Neuronal stem cell (in vitro differentiated cells): ENCODE measurements at regions not wholly inside any gene's neighbourhood (a gene's known extent, or its start where the extent isn't known, plus 50 kb on each side); places are given as distances from the start of the nearest gene placed in this dataset.

Source experiments
- DNase-seq: peaks from one replicate; pipeline ENCODE4 v3.0.0-alpha.2; 2013; ENCODE audit warnings: low spot score
- H2AFZ ChIP-seq: one replicate; pipeline ENCODE4 v1.6.1; 2013; ENCODE audit warnings: mild to moderate bottlenecking, low read length, inconsistent platforms
- H2AK5ac ChIP-seq: 2 replicates; pipeline ENCODE4 v1.6.1; 2013; ENCODE audit warnings: low read depth, mild to moderate bottlenecking, inconsistent platforms, low read length, moderate library complexity, mixed read lengths
- H2BK120ac ChIP-seq: 2 replicates; pipeline ENCODE4 v1.6.1; 2013; ENCODE audit warnings: low read depth, mild to moderate bottlenecking, inconsistent platforms, low read length, moderate library complexity, mixed read lengths
- H2BK12ac ChIP-seq: one replicate; pipeline ENCODE4 v1.6.1; 2013; ENCODE audit warnings: low read length, inconsistent platforms
- H2BK15ac ChIP-seq: 2 replicates; pipeline ENCODE4 v1.6.1; 2013; ENCODE audit warnings: mild to moderate bottlenecking, low read length, inconsistent platforms, mixed read lengths
- H2BK5ac ChIP-seq: one replicate; pipeline ENCODE4 v1.6.1; 2013; ENCODE audit warnings: inconsistent platforms, mild to moderate bottlenecking, low read length, moderate library complexity
- H3K14ac ChIP-seq: one replicate; pipeline ENCODE4 v1.6.1; 2013; ENCODE audit warnings: low read length, inconsistent platforms
- H3K18ac ChIP-seq: 2 replicates; pipeline ENCODE4 v1.6.1; 2013; ENCODE audit warnings: low read length, inconsistent platforms
- H3K23ac ChIP-seq: 2 replicates; pipeline ENCODE4 v1.6.1; 2013; ENCODE audit warnings: low read depth, mild to moderate bottlenecking, mixed read lengths, low read length, inconsistent platforms; ENCODE audit not compliant: poor library complexity
- H3K27ac ChIP-seq: replicated peaks from 3 replicates; pipeline ENCODE4 v1.5.1; 2013; ENCODE audit warnings: low read length, inconsistent platforms
- H3K27me3 ChIP-seq, 3 experiments: 2 replicates each; pipeline ENCODE4 v1.6.1; 2013; ENCODE audit warnings: low read length in 3 of 3, mild to moderate bottlenecking in 2 of 3, inconsistent platforms in 1 of 3, low read depth in 1 of 3, mixed read lengths in 1 of 3, moderate library complexity in 1 of 3; ENCODE audit not compliant: control insufficient read depth in 3 of 3, insufficient read depth in 3 of 3
- H3K36me3 ChIP-seq, 2 donors: replicated peaks in 1 of 2; 2 replicates each; pipeline ENCODE4 v1.6.1; 2013; ENCODE audit warnings: low read length in 2 of 2; ENCODE audit not compliant: control insufficient read depth in 2 of 2, insufficient read depth in 2 of 2
- H3K4ac ChIP-seq: 2 replicates; pipeline ENCODE4 v1.6.1; 2013; ENCODE audit warnings: inconsistent platforms, mild to moderate bottlenecking, low read length, moderate library complexity
- H3K4me1 ChIP-seq, 2 donors: 1 replicate in 1 of 2; 2 replicates in 1 of 2; pipeline ENCODE4 v1.6.1; 2013; ENCODE audit warnings: low read length in 2 of 2, low read depth in 1 of 2; ENCODE audit not compliant: control insufficient read depth in 2 of 2, insufficient read depth in 1 of 2
- H3K4me2 ChIP-seq: one replicate; pipeline ENCODE4 v1.6.1; 2013; ENCODE audit warnings: mild to moderate bottlenecking, low read length, inconsistent platforms; ENCODE audit not compliant: insufficient read depth, poor library complexity, severe bottlenecking
- H3K4me3 ChIP-seq, 2 donors: 2 replicates each; pipeline ENCODE4 v1.5.1; 2013; ENCODE audit warnings: low read length in 2 of 2, mild to moderate bottlenecking in 2 of 2, inconsistent platforms in 1 of 2, moderate library complexity in 1 of 2
- H3K79me1 ChIP-seq: one replicate; pipeline ENCODE4 v1.6.1; 2013; ENCODE audit warnings: low read depth, mild to moderate bottlenecking, inconsistent platforms, low read length, moderate library complexity
- H3K9ac ChIP-seq: one replicate; pipeline ENCODE4 v1.6.1; 2013; ENCODE audit warnings: mild to moderate bottlenecking, low read depth, low read length, inconsistent platforms; ENCODE audit not compliant: poor library complexity
- H3K9me3 ChIP-seq, 2 donors: replicated peaks in 1 of 2; 2 replicates each; pipeline versions ENCODE3 to v1.6.1; 2013; ENCODE audit warnings: low read length in 2 of 2, mild to moderate bottlenecking in 2 of 2, inconsistent platforms in 1 of 2, low read depth in 1 of 2, mixed read lengths in 1 of 2, moderate library complexity in 1 of 2; ENCODE audit not compliant: control insufficient read depth in 2 of 2, insufficient read depth in 1 of 2
- H4K8ac ChIP-seq: one replicate; pipeline ENCODE4 v1.6.1; 2013; ENCODE audit warnings: low read depth, mild to moderate bottlenecking, inconsistent platforms, low read length, moderate library complexity
- H4K91ac ChIP-seq: one replicate; pipeline ENCODE4 v1.6.1; 2013; ENCODE audit warnings: low read length, low read depth, mild to moderate bottlenecking, inconsistent platforms; ENCODE audit not compliant: poor library complexity
- WGBS, 2 donors: extraction: QIAGEN DNeasy Blood & Tissue Kit; methylation state at CpG; one replicate each; pipeline ENCODE4 v1.1.7; 2013; ENCODE audit warnings: missing lambda C conversion rate in 2 of 2, mixed read lengths in 1 of 2; ENCODE audit not compliant: insufficient read length in 2 of 2, insufficient replicate concordance in 1 of 2; ENCODE audit errors: extremely low coverage in 2 of 2; 5-methylcytosine and 5-hydroxymethylcytosine counted together

DNA sequence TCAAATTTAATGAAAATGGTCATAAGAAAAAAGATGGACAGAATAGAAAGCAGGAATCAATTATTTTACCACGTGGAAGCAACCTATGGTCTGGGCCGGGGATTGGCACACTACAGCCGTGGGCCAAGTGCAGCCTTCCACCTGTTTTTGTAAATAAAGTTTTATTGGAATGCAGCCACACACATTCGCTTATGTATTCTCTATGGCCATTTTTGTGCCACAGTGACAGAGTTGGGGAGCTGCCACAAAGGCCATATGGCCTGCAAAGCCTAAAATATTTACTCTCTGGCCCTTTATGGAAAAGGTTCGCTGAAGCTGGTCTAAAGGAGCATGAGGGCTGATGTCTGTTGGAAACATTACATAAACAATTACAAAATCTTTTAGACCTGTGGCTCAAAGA is 144.8 kb downstream of the TMCO5A start:
- no peak overlapping the region for H3K14ac ChIP-seq
- no peak for DNase-seq
- WGBS, 2 donors = no CpG with 5 or more reads among the region's 5 CpGs
- H3K27ac ChIP-seq = no peak overlapping the region
- no peaks in the 10 kb centered on the region for H3K9me3 ChIP-seq
- H3K27me3 ChIP-seq = no peaks in the 10 kb centered on the region
- H2AK5ac ChIP-seq = no peak overlapping the region
- no peak overlapping the region for H3K23ac ChIP-seq
- peak overlapping the region; percentile 34 for H2AFZ ChIP-seq
- H3K79me1 ChIP-seq = no peaks in the 10 kb centered on the region
- H3K4me2 ChIP-seq = no peak overlapping the region
- no peak overlapping the region for H3K9ac ChIP-seq
- no peak overlapping the region for H2BK12ac ChIP-seq
- no peak overlapping the region for H3K4me3 ChIP-seq
- H4K91ac ChIP-seq = no peak overlapping the region
- H2BK120ac ChIP-seq = no peak overlapping the region
- no peak overlapping the region for H2BK15ac ChIP-seq
- H3K36me3 ChIP-seq = no peaks in the 10 kb centered on the region
- H3K4me1 ChIP-seq = peaks cover 5 to 48% of the 10 kb centered on the region in 2 donors
- no peak overlapping the region for H4K8ac ChIP-seq
- H2BK5ac ChIP-seq = no peak overlapping the region
- H3K4ac ChIP-seq = no peak overlapping the region
- H3K18ac ChIP-seq = no peak overlapping the region

DNA sequence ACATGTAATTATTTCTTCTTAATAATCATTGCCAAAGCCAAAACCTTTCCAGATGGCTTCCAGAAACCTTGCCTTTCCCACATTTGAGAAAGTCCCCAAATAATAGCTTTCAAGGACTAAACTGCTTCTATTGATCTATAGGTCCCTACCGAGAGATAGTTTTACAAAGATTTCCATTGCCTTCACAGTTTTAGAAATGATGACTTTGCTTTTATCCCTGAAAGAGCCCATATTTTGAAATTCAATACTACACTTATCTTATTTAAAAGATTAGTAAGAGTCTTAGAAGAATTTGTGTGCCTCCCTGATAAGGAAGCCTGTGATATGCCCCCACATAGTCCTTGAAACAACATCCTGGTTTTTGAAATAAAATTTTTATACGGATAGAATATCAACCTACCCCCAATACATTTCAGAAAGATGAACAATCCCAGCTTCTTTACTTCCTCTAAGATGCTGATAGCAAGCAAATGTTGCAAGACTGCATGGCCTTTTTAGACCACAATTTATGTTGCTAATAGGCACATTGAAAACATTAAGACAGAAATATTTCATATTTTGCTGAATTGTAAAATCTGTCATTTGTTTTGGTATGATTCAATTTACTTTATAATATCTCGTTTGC is 146.3 kb downstream of the TMCO5A start:
- no peak overlapping the region for H2BK5ac ChIP-seq
- H3K27me3 ChIP-seq = no peaks in the 10 kb centered on the region
- H2AFZ ChIP-seq = no peak overlapping the region
- no peak overlapping the region for H3K23ac ChIP-seq
- no peak overlapping the region for H2AK5ac ChIP-seq
- no peak overlapping the region for H3K9ac ChIP-seq
- DNase-seq = no peak
- no peaks in the 10 kb centered on the region for H3K79me1 ChIP-seq
- H3K14ac ChIP-seq = no peak overlapping the region
- whole genome bisulfite sequencing, 2 donors = no CpG with 5 or more reads among the region's 3 CpGs
- H3K36me3 ChIP-seq = no peaks in the 10 kb centered on the region
- no peak overlapping the region for H2BK12ac ChIP-seq
- H2BK120ac ChIP-seq = no peak overlapping the region
- H3K4me2 ChIP-seq = no peak overlapping the region
- H3K9me3 ChIP-seq = no peaks in the 10 kb centered on the region
- no peak overlapping the region for H3K27ac ChIP-seq
- H4K8ac ChIP-seq = no peak overlapping the region
- H4K91ac ChIP-seq = no peak overlapping the region
- H3K4ac ChIP-seq = no peak overlapping the region
- H2BK15ac ChIP-seq = no peak overlapping the region
- H3K4me1 ChIP-seq = peaks cover 4 to 33% of the 10 kb centered on the region in 2 donors
- no peak overlapping the region for H3K4me3 ChIP-seq
- no peak overlapping the region for H3K18ac ChIP-seq

DNA sequence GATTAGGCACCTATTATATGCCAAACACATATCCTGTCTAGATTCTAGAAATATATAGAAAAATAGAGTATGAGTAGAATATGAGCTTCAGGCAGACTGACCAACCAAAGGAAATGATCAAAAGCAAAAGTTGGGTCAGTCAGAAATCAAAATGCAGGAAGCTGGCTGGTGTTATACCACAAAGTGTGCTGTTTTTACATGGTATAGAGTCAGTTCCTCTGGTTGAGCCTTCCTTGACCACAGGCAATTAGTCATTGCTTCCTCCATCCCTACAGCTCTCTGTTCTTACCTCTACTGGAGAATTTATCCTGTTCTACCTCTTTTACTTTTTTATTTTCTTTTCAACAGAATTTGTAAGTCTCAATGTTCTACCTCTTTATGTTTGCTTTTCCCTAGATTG is 149.8 kb downstream of the TMCO5A start:
- no peak for DNase-seq
- Histone ChIP-seq H3K4me3 (no peak overlapping the region), H3K27ac (no peak overlapping the region)

DNA sequence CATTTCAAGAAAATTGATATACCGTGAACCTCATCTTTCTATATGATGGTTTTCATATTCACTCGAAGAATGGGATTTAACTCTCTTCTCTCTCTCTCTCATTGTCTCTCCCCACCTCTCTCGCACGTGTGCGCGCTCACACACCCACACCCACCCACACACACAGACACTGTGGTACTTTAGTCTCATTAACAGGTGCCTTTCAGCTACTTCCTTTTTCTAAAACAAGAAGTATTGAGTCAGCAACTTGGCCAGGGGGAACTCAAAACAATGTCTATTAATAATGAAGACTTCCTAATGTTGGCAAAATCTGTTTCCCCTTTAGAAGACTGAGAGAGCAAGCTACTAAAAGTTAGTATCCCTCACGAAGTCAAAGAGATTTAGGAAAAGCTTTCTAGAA is 150.7 kb downstream of the TMCO5A start:
- Histone ChIP-seq H3K4me1 (peaks cover 2 to 3% of the 10 kb centered on the region in 2 donors), H3K9me3 (no peaks in the 10 kb centered on the region), H2BK120ac (no peak overlapping the region), H3K23ac (no peak overlapping the region), H3K4ac (no peak overlapping the region), H3K27me3 (no peaks in the 10 kb centered on the region), H2AK5ac (no peak overlapping the region), H3K4me2 (no peak overlapping the region), H2BK12ac (no peak overlapping the region), H4K8ac (no peak overlapping the region), H3K14ac (no peak overlapping the region), H3K27ac (no peak overlapping the region), H2BK5ac (no peak overlapping the region), H3K9ac (no peak overlapping the region), H2AFZ (no peak overlapping the region), H2BK15ac (no peak overlapping the region), H3K79me1 (no peaks in the 10 kb centered on the region), H3K36me3 (no peaks in the 10 kb centered on the region), H3K18ac (no peak overlapping the region), H4K91ac (no peak overlapping the region), H3K4me3 (no peak overlapping the region)
- DNase-seq = no peak
- no CpG with 5 or more reads among the region's 7 CpGs for WGBS, 2 donors

More for the DNA sequence above, 149.8 kb downstream of the TMCO5A start:
- Histone ChIP-seq H2BK120ac (no peak overlapping the region), H3K4me2 (no peak overlapping the region), H2AK5ac (no peak overlapping the region), H3K18ac (no peak overlapping the region), H3K9ac (no peak overlapping the region), H3K14ac (no peak overlapping the region), H2AFZ (no peak overlapping the region), H3K4me1 (peaks cover 3% of the 10 kb centered on the region in 2 donors), H4K8ac (no peak overlapping the region), H4K91ac (no peak overlapping the region), H2BK12ac (no peak overlapping the region), H3K23ac (no peak overlapping the region), H2BK5ac (no peak overlapping the region), H2BK15ac (no peak overlapping the region), H3K9me3 (no peaks in the 10 kb centered on the region), H3K79me1 (no peaks in the 10 kb centered on the region), H3K4ac (no peak overlapping the region), H3K27me3 (no peaks in the 10 kb centered on the region), H3K36me3 (no peaks in the 10 kb centered on the region)
